Glutamatergic neuron (in vitro differentiated cells): ENCODE measurements at regions not wholly inside any gene's neighbourhood (a gene's known extent, or its start where the extent isn't known, plus 50 kb on each side); places are given as distances from the start of the nearest gene placed in this dataset.
"Not testable (repeated sequence)": the region's sequence is repeated elsewhere in the genome, so short reads cannot be mapped to it uniquely, and the experiment has no call there.

Source experiments
- DNase-seq: peaks from one replicate; pipeline ENCODE4 v3.0.0; 2022
- H3K27ac Mint-ChIP-seq: one replicate; pipeline ENCODE4 v1.8.0; 2020; ENCODE audit warnings: mild to moderate bottlenecking, mixed read lengths, inconsistent platforms; ENCODE audit not compliant: unreplicated experiment
- H3K27me3 Mint-ChIP-seq: one replicate; pipeline ENCODE4 v1.8.0; 2020; ENCODE audit warnings: mild to moderate bottlenecking, moderate library complexity, mixed read lengths, inconsistent platforms; ENCODE audit not compliant: unreplicated experiment
- H3K36me3 Mint-ChIP-seq: one replicate; pipeline ENCODE4 v1.8.0; 2020; ENCODE audit warnings: mild to moderate bottlenecking, mixed read lengths, inconsistent platforms; ENCODE audit not compliant: unreplicated experiment
- H3K4me1 Mint-ChIP-seq: one replicate; pipeline ENCODE4 v1.8.0; 2020; ENCODE audit warnings: mild to moderate bottlenecking, low read depth, mixed read lengths, inconsistent platforms; ENCODE audit not compliant: unreplicated experiment
- H3K4me3 Mint-ChIP-seq: one replicate; pipeline ENCODE4 v1.8.0; 2020; ENCODE audit warnings: mild to moderate bottlenecking, mixed read lengths, inconsistent platforms; ENCODE audit not compliant: unreplicated experiment
- H3K9me3 Mint-ChIP-seq: one replicate; pipeline ENCODE4 v1.8.0; 2020; ENCODE audit warnings: mild to moderate bottlenecking, moderate library complexity, mixed read lengths, inconsistent platforms; ENCODE audit not compliant: unreplicated experiment
- TF ChIP-seq, protein P1 (sequence below): fragments of 200-600 bp; sonication (generic); IDR thresholded peaks from one replicate; pipeline ENCODE4 v1.5.0; 2021; ENCODE audit not compliant: partially characterized antibody, unreplicated experiment

DNA sequence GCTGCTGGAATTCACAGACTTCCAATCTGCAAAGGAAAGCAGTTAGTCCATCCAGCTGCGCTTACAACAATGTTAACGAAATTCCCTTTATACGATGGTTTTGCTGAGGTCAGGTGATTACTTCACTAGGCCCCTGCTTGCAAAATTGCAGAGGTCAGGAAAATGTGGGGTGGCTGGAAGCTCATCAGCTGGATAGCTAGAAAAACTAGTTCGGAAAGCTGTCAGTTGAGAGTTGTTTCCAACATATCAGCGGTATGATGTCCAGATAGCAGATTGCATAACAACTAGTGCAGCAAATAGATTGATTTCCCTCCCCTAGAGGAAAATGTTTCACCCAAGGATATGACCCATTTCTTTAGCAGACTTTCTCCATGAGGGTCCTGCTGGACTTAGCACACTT lies 2021.1 kb upstream of the CELF4 start:
- Mint-ChIP-seq H3K27ac (no peak overlapping the region), H3K36me3 (no peaks in the 10 kb centered on the region), H3K4me3 (no peak overlapping the region), H3K27me3 (no peaks in the 10 kb centered on the region), H3K9me3 (peaks cover 2% of the 10 kb centered on the region), H3K4me1 (peaks cover 2% of the 10 kb centered on the region)
- no peak for DNase-seq
- TF ChIP-seq, protein P1, sequence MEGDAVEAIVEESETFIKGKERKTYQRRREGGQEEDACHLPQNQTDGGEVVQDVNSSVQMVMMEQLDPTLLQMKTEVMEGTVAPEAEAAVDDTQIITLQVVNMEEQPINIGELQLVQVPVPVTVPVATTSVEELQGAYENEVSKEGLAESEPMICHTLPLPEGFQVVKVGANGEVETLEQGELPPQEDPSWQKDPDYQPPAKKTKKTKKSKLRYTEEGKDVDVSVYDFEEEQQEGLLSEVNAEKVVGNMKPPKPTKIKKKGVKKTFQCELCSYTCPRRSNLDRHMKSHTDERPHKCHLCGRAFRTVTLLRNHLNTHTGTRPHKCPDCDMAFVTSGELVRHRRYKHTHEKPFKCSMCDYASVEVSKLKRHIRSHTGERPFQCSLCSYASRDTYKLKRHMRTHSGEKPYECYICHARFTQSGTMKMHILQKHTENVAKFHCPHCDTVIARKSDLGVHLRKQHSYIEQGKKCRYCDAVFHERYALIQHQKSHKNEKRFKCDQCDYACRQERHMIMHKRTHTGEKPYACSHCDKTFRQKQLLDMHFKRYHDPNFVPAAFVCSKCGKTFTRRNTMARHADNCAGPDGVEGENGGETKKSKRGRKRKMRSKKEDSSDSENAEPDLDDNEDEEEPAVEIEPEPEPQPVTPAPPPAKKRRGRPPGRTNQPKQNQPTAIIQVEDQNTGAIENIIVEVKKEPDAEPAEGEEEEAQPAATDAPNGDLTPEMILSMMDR: no peak

DNA sequence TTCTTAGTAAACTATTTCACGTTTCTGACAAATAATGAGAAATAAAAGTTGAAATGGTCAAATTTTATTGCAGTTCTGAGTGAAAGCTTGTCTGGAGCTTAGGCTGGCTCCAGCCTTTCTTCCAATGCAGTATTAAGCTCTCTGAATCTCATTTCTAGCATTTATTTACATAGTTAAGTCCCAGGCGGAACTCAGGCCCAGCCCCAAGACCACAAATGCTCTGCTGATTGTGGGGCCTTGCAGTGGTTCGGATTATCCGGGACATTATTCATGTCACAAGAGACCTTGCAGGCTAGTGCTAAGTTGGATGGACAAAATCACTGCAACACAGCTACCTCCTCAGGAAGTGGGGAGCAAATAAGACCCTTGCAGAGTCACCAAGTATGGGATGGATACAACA lies 2009.3 kb upstream of the CELF4 start:
- TF ChIP-seq, protein P1: no peak
- DNase-seq: no peak
- Mint-ChIP-seq H3K4me3 (no peak overlapping the region), H3K9me3 (peaks cover 3% of the 10 kb centered on the region), H3K27ac (no peak overlapping the region), H3K4me1 (peaks cover 13% of the 10 kb centered on the region), H3K27me3 (no peaks in the 10 kb centered on the region), H3K36me3 (no peaks in the 10 kb centered on the region)

- Mint-ChIP-seq H3K27ac (no peak overlapping the region), H3K27me3 (no peaks in the 10 kb centered on the region), H3K4me1 (no peaks in the 10 kb centered on the region), H3K4me3 (no peak overlapping the region), H3K36me3 (no peaks in the 10 kb centered on the region), H3K9me3 (no peaks in the 10 kb centered on the region)
- no peak for DNase-seq
- TF ChIP-seq, protein P1: peak; percentile 74
Measured at GRCh38 chr18:39571511-39571910, 2005.9 kb upstream of the CELF4 start.

- H3K4me1 Mint-ChIP-seq, H3K4me3 Mint-ChIP-seq, H3K27me3 Mint-ChIP-seq, H3K9me3 Mint-ChIP-seq, H3K36me3 Mint-ChIP-seq, DNase-seq, H3K27ac Mint-ChIP-seq: not testable (repeated sequence)
Measured at GRCh38 chr18:39565551-39566230, 2000.1 kb upstream of the CELF4 start.

GRCh38 chr18:39564716-39565115 lies 1999.1 kb upstream of the CELF4 start:
- Mint-ChIP-seq H3K4me3 (no peak overlapping the region), H3K36me3 (no peaks in the 10 kb centered on the region)

More at GRCh38 chr18:39564716-39565115, 1999.1 kb upstream of the CELF4 start:
- H3K27me3 Mint-ChIP-seq: peaks cover 2% of the 10 kb centered on the region
- H3K9me3 Mint-ChIP-seq: no peaks in the 10 kb centered on the region
- no peak for DNase-seq
- no peaks in the 10 kb centered on the region for H3K4me1 Mint-ChIP-seq
- TF ChIP-seq, protein P1: no peak
- no peak overlapping the region for H3K27ac Mint-ChIP-seq
